Stimulated activated CD4-positive, alpha-beta T cell treated with anti-CD3 and anti-CD28 coated beads, Interleukin-15, amount 100 ng/mL, for 24 hours (primary cell): ENCODE measurements at regions not wholly inside any gene's neighbourhood (a gene's known extent, or its start where the extent isn't known, plus 50 kb on each side); places are given as distances from the start of the nearest gene placed in this dataset.

Experiments
- DNase-seq: peaks from one replicate; pipeline ENCODE4 v3.0.0-alpha.2; 2020

- DNase-seq: no peak
These were observed 185.4 kb downstream of the TTLL7 start for GRCh38 chr1:83813576-83813975.

- no peak for DNase-seq
These were observed 188.8 kb downstream of the TTLL7 start for GRCh38 chr1:83810144-83810543.

GRCh38 chr1:83808536-83808935 is 190.4 kb downstream of the TTLL7 start:
- DNase-seq: no peak

GRCh38 chr1:83807821-83808220 is 191.1 kb downstream of the TTLL7 start:
- no peak for DNase-seq

- DNase-seq: no peak
These were observed 191.7 kb downstream of the TTLL7 start for GRCh38 chr1:83807231-83807630.

GRCh38 chr1:83805921-83806320 is 193.0 kb downstream of the TTLL7 start:
- no peak for DNase-seq

- no peak for DNase-seq
These were observed 196.3 kb downstream of the TTLL7 start for GRCh38 chr1:83802460-83803152.

GRCh38 chr1:83802023-83802422 is 196.9 kb downstream of the TTLL7 start:
- DNase-seq: no peak

GRCh38 chr1:83800066-83800465 is 198.9 kb downstream of the TTLL7 start:
- DNase-seq: no peak

GRCh38 chr1:83799594-83799993 is 199.3 kb downstream of the TTLL7 start:
- no peak for DNase-seq

GRCh38 chr1:83798965-83799364 is 200.0 kb downstream of the TTLL7 start:
- no peak for DNase-seq

- no peak for DNase-seq
These were observed 202.5 kb downstream of the TTLL7 start for GRCh38 chr1:83796409-83796808.

- no peak for DNase-seq
These were observed 204.5 kb downstream of the TTLL7 start for GRCh38 chr1:83794384-83794783.

- no peak for DNase-seq
These were observed 207.0 kb downstream of the TTLL7 start for GRCh38 chr1:83791821-83792437.

- DNase-seq: no peak
These were observed 208.5 kb downstream of the TTLL7 start for GRCh38 chr1:83790446-83790845.

GRCh38 chr1:83787246-83787998 is 211.5 kb downstream of the TTLL7 start:
- no peak for DNase-seq

GRCh38 chr1:83781667-83782066 is 217.3 kb downstream of the TTLL7 start:
- no peak for DNase-seq

- DNase-seq: no peak
These were observed 219.4 kb downstream of the TTLL7 start for GRCh38 chr1:83779565-83779964.

GRCh38 chr1:83777758-83778101 is 221.2 kb downstream of the TTLL7 start:
- DNase-seq: no peak

GRCh38 chr1:83776913-83777757 is 221.8 kb downstream of the TTLL7 start:
- no peak for DNase-seq

- DNase-seq: no peak
These were observed 222.8 kb downstream of the TTLL7 start for GRCh38 chr1:83775977-83776603.

GRCh38 chr1:83773059-83773458 is 225.9 kb downstream of the TTLL7 start:
- no peak for DNase-seq

GRCh38 chr1:83770319-83770661 is 228.6 kb downstream of the TTLL7 start:
- no peak for DNase-seq
